ENCODE measurements at regions not wholly inside any gene's neighbourhood (a gene's known extent, or its start where the extent isn't known, plus 50 kb on each side); places are given as distances from the start of the nearest gene placed in this dataset.

DNA sequence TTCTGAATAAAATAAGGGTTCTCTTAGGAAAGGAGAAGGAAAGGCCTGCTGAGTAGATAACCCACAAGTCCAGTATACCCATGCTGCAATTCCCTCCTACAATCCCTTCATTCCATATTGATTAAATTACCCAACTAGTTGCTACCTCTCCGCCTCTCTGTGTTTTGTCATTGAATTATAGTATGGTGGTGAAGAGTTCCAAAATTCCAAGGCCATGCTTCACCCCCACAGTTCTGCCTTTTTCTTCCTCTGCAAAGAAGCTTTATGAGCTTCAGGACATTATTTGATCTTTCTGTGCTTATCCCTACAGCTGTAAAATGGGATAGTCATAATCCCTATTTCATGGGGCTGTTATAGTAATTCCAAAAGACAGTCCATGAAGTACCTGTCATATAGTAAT lies 215.6 kb downstream of the ACTL7B start:
- TF ChIP-seq, protein P1, sequence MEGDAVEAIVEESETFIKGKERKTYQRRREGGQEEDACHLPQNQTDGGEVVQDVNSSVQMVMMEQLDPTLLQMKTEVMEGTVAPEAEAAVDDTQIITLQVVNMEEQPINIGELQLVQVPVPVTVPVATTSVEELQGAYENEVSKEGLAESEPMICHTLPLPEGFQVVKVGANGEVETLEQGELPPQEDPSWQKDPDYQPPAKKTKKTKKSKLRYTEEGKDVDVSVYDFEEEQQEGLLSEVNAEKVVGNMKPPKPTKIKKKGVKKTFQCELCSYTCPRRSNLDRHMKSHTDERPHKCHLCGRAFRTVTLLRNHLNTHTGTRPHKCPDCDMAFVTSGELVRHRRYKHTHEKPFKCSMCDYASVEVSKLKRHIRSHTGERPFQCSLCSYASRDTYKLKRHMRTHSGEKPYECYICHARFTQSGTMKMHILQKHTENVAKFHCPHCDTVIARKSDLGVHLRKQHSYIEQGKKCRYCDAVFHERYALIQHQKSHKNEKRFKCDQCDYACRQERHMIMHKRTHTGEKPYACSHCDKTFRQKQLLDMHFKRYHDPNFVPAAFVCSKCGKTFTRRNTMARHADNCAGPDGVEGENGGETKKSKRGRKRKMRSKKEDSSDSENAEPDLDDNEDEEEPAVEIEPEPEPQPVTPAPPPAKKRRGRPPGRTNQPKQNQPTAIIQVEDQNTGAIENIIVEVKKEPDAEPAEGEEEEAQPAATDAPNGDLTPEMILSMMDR (IDR thresholded peaks at IDR 0.05): no peak
- no peak for TF ChIP-seq EZH2 (IDR thresholded peaks at IDR 0.05; ENCODE audit: borderline replicate concordance, insufficient read depth, low read depth, low read length, poor library complexity, severe bottlenecking)

All from B cell (primary cell).